ENCODE measurements at regions not wholly inside any gene's neighbourhood (a gene's known extent, or its start where the extent isn't known, plus 50 kb on each side); places are given as distances from the start of the nearest gene placed in this dataset.
A peak's percentile ranks its signal among the peaks of the same experiment; 100 is the strongest.

DNA sequence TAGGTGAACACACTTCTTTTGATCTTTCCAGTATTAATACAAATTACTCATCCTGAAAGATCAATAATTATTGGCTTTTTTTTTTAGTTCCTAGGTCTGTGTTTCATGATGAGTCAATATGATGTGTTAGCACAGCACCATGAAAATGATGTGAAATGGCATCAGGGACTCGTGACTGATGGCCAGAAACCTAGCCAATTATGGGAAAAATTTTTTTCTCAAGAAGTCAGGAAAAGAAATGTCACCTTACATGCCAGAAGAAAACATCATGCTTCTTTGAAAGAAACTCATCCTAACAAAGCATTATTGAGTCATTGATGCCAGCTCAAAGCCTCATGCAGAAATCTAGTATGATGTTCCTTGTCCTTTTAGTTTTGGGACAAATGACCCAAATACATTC is 468.3 kb upstream of the CBLB start:
- Histone ChIP-seq H3K4me3 (ENCODE audit: low read depth, low read length) (no peak overlapping the region), H3K9me3 (ENCODE audit: control insufficient read depth, insufficient read depth, low read length) (no peaks in the 10 kb centered on the region), H3K27me3 (ENCODE audit: control insufficient read depth, insufficient read depth, low read length) (no peaks in the 10 kb centered on the region), H3K27ac (ENCODE audit: low read depth, low read length) (no peak overlapping the region)
- POLR2A ChIA-PET = no interaction called here
- no peak for TF ChIP-seq CTCF (IDR thresholded peaks at IDR 0.05; ENCODE audit: low read depth, low read length)
- CTCF ChIA-PET = interaction anchor here (0.7 kb wide), 1 partner anchor 65 kb away, joined by 8 read pairs; no protein-coding TSS in a partner anchor
- DNase-seq (ENCODE audit: low read depth, low spot score) = no peak

DNA sequence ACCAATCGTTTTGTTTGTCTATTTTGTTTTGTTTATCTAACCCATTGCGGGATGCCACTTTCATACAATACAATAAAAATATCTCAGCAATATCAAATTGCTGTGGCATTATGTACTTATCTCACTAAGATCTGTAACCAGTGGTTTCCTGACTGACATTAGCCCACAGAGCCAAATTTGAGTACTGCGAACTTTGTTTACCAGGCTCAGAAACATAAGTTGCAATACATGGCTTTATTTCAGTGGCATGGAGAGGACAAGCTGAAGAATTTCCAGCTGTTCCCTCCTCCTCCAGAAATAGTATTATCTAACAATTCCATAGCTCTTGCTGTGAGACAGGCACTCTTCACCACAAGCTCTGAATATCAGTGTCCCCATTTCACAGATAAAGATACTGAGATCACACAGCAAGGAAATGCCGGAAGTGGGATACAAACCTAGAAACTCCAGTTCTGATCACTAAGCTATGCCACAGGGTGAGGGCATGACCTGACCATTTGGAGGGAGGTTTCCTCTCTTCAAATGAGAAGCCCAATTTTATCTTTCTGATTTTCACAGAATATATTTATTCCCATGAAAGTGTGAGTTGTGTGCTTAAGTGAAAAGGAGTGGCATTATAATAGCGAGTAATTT is 469.9 kb upstream of the CBLB start:
- POLR2A ChIA-PET = no interaction called here
- no peak for DNase-seq (ENCODE audit: low read depth, low spot score)
- Histone ChIP-seq H3K4me3 (ENCODE audit: low read depth, low read length) (no peak overlapping the region), H3K27ac (ENCODE audit: low read depth, low read length) (no peak overlapping the region), H3K27me3 (ENCODE audit: control insufficient read depth, insufficient read depth, low read length) (no peaks in the 10 kb centered on the region), H3K9me3 (ENCODE audit: control insufficient read depth, insufficient read depth, low read length) (no peaks in the 10 kb centered on the region)
- CTCF ChIA-PET = interaction anchor here (0.6 kb wide), 1 partner anchor 501 kb away, joined by 3 read pairs; no protein-coding TSS in a partner anchor
- TF ChIP-seq CTCF (IDR thresholded peaks at IDR 0.05; ENCODE audit: low read depth, low read length) = no peak

DNA sequence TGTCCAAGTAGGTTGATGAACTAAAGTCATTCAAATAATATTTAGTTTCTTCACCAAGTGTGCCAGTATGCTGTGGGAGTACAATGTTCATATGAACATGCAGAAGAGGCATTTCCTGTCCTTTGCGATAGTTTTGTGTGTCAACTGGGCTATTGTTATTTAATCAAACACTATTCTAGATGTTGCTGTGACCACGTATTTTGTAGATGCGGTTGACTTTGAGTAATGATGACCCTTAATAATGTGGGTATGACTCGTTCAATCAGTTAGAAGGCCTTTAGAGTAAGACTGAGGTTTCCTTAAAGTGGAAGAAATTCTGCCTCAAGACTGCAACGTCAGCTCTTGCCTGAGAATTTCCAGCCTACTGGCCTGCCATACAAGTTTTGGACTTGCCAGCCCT is 470.7 kb upstream of the CBLB start:
- Histone ChIP-seq H3K9me3 (ENCODE audit: control insufficient read depth, insufficient read depth, low read length) (no peaks in the 10 kb centered on the region), H3K27me3 (ENCODE audit: control insufficient read depth, insufficient read depth, low read length) (no peaks in the 10 kb centered on the region), H3K27ac (ENCODE audit: low read depth, low read length) (no peak overlapping the region), H3K4me3 (ENCODE audit: low read depth, low read length) (no peak overlapping the region)
- no peak for DNase-seq (ENCODE audit: low read depth, low spot score)
- ChIA-PET POLR2A (no interaction called here), CTCF (no interaction called here)
- TF ChIP-seq CTCF (IDR thresholded peaks at IDR 0.05; ENCODE audit: low read depth, low read length) = no peak

GRCh38 chr3:106341087-106341486 is 472.3 kb upstream of the CBLB start:
- ChIA-PET CTCF (no interaction called here), POLR2A (no interaction called here)
- H3K4me3 ChIP-seq (ENCODE audit: low read depth, low read length) = no peak overlapping the region
- H3K27me3 ChIP-seq (ENCODE audit: control insufficient read depth, insufficient read depth, low read length) = no peaks in the 10 kb centered on the region
- 0 out of 2 replicates have a peak, but pooled peaks have one; percentile 5 for TF ChIP-seq CTCF (IDR thresholded peaks at IDR 0.05; ENCODE audit: low read depth, low read length)
- no peak for DNase-seq (ENCODE audit: low read depth, low spot score)
- no peak overlapping the region for H3K27ac ChIP-seq (ENCODE audit: low read depth, low read length)
- no peaks in the 10 kb centered on the region for H3K9me3 ChIP-seq (ENCODE audit: control insufficient read depth, insufficient read depth, low read length)

- POLR2A ChIA-PET = no interaction called here
- H3K27ac ChIP-seq (ENCODE audit: low read depth, low read length) = no peak overlapping the region
- CTCF ChIA-PET = no interaction called here
Observed at GRCh38 chr3:106341586-106342162, 472.9 kb upstream of the CBLB start.

More at GRCh38 chr3:106341586-106342162, 472.9 kb upstream of the CBLB start:
- no peak for DNase-seq (ENCODE audit: low read depth, low spot score)
- Histone ChIP-seq H3K9me3 (ENCODE audit: control insufficient read depth, insufficient read depth, low read length) (no peaks in the 10 kb centered on the region), H3K27me3 (ENCODE audit: control insufficient read depth, insufficient read depth, low read length) (no peaks in the 10 kb centered on the region), H3K4me3 (ENCODE audit: low read depth, low read length) (no peak overlapping the region)
- no peak for TF ChIP-seq CTCF (IDR thresholded peaks at IDR 0.05; ENCODE audit: low read depth, low read length)
